GM13977 (cell line): ENCODE measurements at regions not wholly inside any gene's neighbourhood (a gene's known extent, or its start where the extent isn't known, plus 50 kb on each side); places are given as distances from the start of the nearest gene placed in this dataset.

ENCODE experiments used
- DNase-seq: peaks from one replicate; pipeline ENCODE4 v3.0.0; 2012; ENCODE audit warnings: low spot score
- CTCF ChIP-seq: IDR thresholded peaks from 2 replicates; pipeline ENCODE4 v1.5.1; 2012; ENCODE audit warnings: mild to moderate bottlenecking, control low read depth; ENCODE audit not compliant: insufficient read depth; ENCODE audit errors: extremely low read depth, missing control alignments
- in situ Hi-C: fragments of 300-500 bp; cut with MboI; formaldehyde crosslinking; loops from one replicate; pipeline ENCODE4 v1.12.0; 2022; ENCODE audit warnings: low sequenced_read_pairs, low pct_unique_long_range_greater_than_20kb, mixed read lengths, inconsistent platforms; ENCODE audit not compliant: unreplicated experiment

GRCh38 chrX:101774340-101774739, 114.7 kb upstream of the ARMCX2 start:
- in situ Hi-C loops: no loop called here
- no peak for TF ChIP-seq CTCF
- DNase-seq: no peak

- in situ Hi-C loops: no loop called here
Observed at GRCh38 chrX:101764538-101764937, 104.9 kb upstream of the ARMCX2 start.

GRCh38 chrX:101759000-101759399, 99.3 kb upstream of the ARMCX2 start:
- DNase-seq: no peak
- in situ Hi-C loops: no loop called here
- peak; percentile 51 for TF ChIP-seq CTCF

More at GRCh38 chrX:101764538-101764937, 104.9 kb upstream of the ARMCX2 start:
- no peak for TF ChIP-seq CTCF
- no peak for DNase-seq

GRCh38 chrX:101750744-101751143, 91.1 kb upstream of the ARMCX2 start:
- in situ Hi-C loops: no loop called here
- DNase-seq: no peak
- no peak for TF ChIP-seq CTCF

GRCh38 chrX:101749436-101749835, 89.8 kb upstream of the ARMCX2 start:
- DNase-seq: no peak
- in situ Hi-C loops: no loop called here
- TF ChIP-seq CTCF: no peak

GRCh38 chrX:101745046-101745445, 85.4 kb upstream of the ARMCX2 start:
- TF ChIP-seq CTCF: no peak
- DNase-seq: no peak
- in situ Hi-C loops: no loop called here

- in situ Hi-C loops: no loop called here
- DNase-seq: no peak
- TF ChIP-seq CTCF: no peak
Observed at GRCh38 chrX:101744085-101744484, 84.4 kb upstream of the ARMCX2 start.
